ENCODE measurements at regions not wholly inside any gene's neighbourhood (a gene's known extent, or its start where the extent isn't known, plus 50 kb on each side); places are given as distances from the start of the nearest gene placed in this dataset.

- TF ChIP-seq GABPA (IDR thresholded peaks at IDR 0.05; ENCODE audit: low read depth) (no peak), REST (IDR thresholded peaks at IDR 0.05; ENCODE audit: insufficient replicate concordance, low read depth) (no peak), POLR2AphosphoS5 (IDR thresholded peaks at IDR 0.05; ENCODE audit: low read depth) (no peak), SPI1 (IDR thresholded peaks at IDR 0.05; ENCODE audit: borderline replicate concordance, low read depth) (no peak)
- TF ChIP-seq, protein P1, sequence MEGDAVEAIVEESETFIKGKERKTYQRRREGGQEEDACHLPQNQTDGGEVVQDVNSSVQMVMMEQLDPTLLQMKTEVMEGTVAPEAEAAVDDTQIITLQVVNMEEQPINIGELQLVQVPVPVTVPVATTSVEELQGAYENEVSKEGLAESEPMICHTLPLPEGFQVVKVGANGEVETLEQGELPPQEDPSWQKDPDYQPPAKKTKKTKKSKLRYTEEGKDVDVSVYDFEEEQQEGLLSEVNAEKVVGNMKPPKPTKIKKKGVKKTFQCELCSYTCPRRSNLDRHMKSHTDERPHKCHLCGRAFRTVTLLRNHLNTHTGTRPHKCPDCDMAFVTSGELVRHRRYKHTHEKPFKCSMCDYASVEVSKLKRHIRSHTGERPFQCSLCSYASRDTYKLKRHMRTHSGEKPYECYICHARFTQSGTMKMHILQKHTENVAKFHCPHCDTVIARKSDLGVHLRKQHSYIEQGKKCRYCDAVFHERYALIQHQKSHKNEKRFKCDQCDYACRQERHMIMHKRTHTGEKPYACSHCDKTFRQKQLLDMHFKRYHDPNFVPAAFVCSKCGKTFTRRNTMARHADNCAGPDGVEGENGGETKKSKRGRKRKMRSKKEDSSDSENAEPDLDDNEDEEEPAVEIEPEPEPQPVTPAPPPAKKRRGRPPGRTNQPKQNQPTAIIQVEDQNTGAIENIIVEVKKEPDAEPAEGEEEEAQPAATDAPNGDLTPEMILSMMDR (IDR thresholded peaks at IDR 0.05; ENCODE audit: insufficient read depth, low read length), result no peak
- DNase-seq (ENCODE audit: low read depth in 1 of 2, low spot score in 1 of 2), result no peak
- Histone ChIP-seq H3K27ac (replicated peaks) (no peak overlapping the region), H3K27me3 (ENCODE audit: insufficient read depth, poor library complexity, severe bottlenecking) (no peaks in the 10 kb centered on the region), H3K4me3 (replicated peaks; ENCODE audit: insufficient read depth, low read length) (no peak overlapping the region)
Observed at GRCh38 chr7:54701982-54702381, 57.0 kb downstream of the SEC61G start.

GRCh38 chr7:54699715-54700114 is 59.3 kb downstream of the SEC61G start:
- no peak overlapping the region for H3K27ac ChIP-seq (replicated peaks)
- DNase-seq (ENCODE audit: low read depth in 1 of 2, low spot score in 1 of 2), result no peak
- no peaks in the 10 kb centered on the region for H3K27me3 ChIP-seq (ENCODE audit: insufficient read depth, poor library complexity, severe bottlenecking)
- no peak overlapping the region for H3K4me3 ChIP-seq (replicated peaks; ENCODE audit: insufficient read depth, low read length)
- TF ChIP-seq GABPA (IDR thresholded peaks at IDR 0.05; ENCODE audit: low read depth) (no peak), POLR2AphosphoS5 (IDR thresholded peaks at IDR 0.05; ENCODE audit: low read depth) (no peak), REST (IDR thresholded peaks at IDR 0.05; ENCODE audit: insufficient replicate concordance, low read depth) (no peak), SPI1 (IDR thresholded peaks at IDR 0.05; ENCODE audit: borderline replicate concordance, low read depth) (no peak)
- TF ChIP-seq, protein P1 (IDR thresholded peaks at IDR 0.05; ENCODE audit: insufficient read depth, low read length), result no peak

- Histone ChIP-seq H3K27me3 (ENCODE audit: insufficient read depth, poor library complexity, severe bottlenecking) (no peaks in the 10 kb centered on the region), H3K27ac (replicated peaks) (no peak overlapping the region), H3K4me3 (replicated peaks; ENCODE audit: insufficient read depth, low read length) (no peak overlapping the region)
- no peak for DNase-seq (ENCODE audit: low read depth in 1 of 2, low spot score in 1 of 2)
- TF ChIP-seq POLR2AphosphoS5 (IDR thresholded peaks at IDR 0.05; ENCODE audit: low read depth), result no peak
- TF ChIP-seq REST (IDR thresholded peaks at IDR 0.05; ENCODE audit: insufficient replicate concordance, low read depth), result no peak
- TF ChIP-seq, protein P1 (IDR thresholded peaks at IDR 0.05; ENCODE audit: insufficient read depth, low read length), result no peak
- TF ChIP-seq GABPA (IDR thresholded peaks at IDR 0.05; ENCODE audit: low read depth), result no peak
- no peak for TF ChIP-seq SPI1 (IDR thresholded peaks at IDR 0.05; ENCODE audit: borderline replicate concordance, low read depth)
Observed at GRCh38 chr7:54697659-54698186, 61.3 kb downstream of the SEC61G start.

All from HL-60 (cell line).